ENCODE measurements at regions not wholly inside any gene's neighbourhood (a gene's known extent, or its start where the extent isn't known, plus 50 kb on each side); places are given as distances from the start of the nearest gene placed in this dataset.
"Not testable (repeated sequence)": the region's sequence is repeated elsewhere in the genome, so short reads cannot be mapped to it uniquely, and the experiment has no call there.

GRCh38 chr2:20499387-20499786, 52.5 kb downstream of the RHOB start:
- DNase-seq, result no peak

- DNase-seq, result no peak
Measured at GRCh38 chr2:20501974-20502373, 55.1 kb downstream of the RHOB start.

DNA sequence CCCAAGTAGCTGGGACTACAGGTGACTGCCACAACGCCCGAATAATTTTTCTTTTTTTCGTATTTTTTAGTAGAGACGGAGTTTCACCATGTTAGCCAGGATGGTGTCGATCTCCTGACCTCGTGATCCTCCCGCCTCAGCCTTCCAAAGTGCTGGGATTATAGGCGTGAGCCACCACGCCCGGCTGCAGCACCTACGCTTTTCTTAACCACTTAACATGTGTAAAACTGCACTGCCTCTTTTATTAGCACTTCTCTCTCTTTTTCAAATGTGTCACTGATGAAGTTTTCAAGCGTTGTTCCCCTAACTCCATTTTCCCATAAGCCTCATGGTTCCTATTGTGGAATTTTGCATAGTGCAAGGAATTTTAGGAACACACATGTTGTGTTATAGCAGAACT, 55.6 kb downstream of the RHOB start:
- not testable (repeated sequence) for DNase-seq

DNA sequence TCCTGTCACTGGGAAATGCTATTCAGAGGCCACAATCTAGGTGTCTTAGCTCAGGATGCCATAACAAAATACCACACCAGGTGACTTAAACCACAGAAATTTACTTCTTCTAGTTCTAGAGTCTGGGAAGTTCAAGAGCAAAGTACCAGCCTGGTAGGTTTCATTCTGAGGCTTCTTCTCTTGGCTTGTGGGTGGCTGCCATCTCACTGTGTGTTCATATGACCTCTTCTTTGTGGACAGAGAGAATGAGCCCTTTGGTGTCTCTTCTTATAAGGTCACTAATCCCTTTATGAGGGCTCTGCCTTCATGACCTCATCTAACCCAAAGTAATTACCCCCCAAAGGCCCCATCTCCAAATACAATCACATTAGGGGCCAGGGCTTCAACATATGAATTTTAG, 57.3 kb downstream of the RHOB start:
- no peak for DNase-seq

DNA sequence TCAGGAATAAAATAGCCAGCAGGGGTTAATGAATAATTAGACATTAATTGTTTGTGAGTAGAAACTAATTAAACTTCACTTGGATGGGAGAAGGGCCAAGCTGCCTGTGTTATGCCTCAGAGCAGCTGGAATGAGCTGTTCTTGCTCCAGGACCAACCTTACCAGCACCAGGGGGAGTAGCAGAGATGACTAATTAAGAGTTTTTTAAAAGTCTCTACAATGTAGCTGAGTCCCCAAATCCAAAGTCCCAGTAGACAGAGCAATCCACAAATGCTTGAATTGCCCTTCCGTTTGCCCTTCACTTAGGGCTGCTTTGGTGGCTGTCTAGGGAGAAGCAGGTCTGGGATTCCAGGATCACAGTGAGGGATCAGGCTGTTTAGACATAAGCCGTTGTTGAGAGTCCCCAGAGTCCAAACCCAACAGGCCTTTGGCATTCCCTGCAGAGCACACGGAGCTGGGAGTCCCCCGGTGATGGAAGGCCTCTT, 59.4 kb downstream of the RHOB start:
- DNase-seq, result no peak

- DNase-seq, result no peak
Measured at GRCh38 chr2:20507166-20507692, 60.4 kb downstream of the RHOB start.

DNA sequence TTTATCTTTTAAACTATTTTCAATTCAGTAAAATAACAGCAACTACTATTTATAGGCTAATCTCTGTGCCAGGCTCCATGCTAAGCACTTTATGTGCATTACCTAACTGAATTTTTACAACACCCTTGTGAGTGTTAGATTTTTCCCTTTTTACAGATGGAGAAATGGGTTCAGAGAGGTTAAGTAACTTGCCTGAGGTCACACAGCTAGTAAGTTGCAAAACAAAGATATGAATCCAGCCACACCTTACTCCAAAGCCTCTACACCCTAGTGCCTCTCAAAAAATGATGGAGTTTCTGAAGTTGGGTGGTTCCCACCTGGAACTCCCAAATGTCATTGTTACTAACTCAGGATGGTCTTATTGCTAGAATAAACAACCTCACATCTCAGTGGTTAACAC, 60.8 kb downstream of the RHOB start:
- no peak for DNase-seq

- DNase-seq, result no peak
Measured at GRCh38 chr2:20509301-20509769, 62.5 kb downstream of the RHOB start.

GRCh38 chr2:20509770-20510490, 63.1 kb downstream of the RHOB start:
- peak; percentile 86 to 98 for DNase-seq

DNA sequence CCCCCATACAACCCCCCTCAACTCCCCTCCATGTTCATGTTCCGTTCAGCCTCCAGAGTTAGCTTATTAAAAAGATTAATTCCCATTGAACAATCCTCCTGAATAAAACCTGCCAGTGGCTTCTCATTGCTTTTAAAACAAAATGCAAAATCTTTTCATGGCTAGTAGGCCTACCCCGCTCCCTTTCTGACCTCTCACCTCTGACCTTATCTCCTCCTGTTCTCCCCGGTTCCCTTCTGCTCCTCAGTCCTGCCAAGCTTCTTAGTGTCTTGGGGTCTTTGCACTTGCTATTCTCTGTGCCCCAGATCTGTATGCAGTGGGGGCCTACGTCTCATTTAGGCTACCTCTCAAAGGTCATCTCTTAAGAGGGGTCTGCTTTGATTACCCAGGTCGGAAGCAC, 64.3 kb downstream of the RHOB start:
- no peak for DNase-seq

DNA sequence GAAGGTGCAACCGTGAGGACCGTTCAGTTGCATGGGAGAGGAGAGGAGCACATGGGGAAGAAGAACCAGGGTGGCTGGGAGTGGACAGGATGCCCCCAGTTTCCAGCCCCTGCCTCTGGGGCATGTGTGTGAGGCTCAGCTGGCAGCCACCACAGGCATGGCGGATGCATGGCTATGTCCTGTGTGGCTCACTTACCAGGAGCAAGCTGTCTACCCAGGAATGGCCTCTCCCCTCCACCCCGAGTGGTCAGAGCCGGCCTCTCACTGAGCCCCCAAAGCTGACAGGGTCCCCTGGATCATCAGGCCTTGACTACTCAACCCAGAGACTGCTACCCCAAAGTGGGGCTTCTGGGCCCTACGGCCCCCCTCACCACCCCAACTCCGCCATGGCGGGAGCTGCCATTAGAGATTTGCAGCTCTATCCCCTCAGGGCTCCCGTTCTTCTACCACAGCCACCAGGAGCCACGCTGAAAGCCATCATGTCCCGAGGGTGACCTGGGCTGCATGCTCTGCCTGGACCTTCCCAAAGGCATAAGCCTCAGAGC, 65.3 kb downstream of the RHOB start:
- DNase-seq, result no peak

GRCh38 chr2:20513946-20514345, 67.1 kb downstream of the RHOB start:
- DNase-seq, result no peak

DNA sequence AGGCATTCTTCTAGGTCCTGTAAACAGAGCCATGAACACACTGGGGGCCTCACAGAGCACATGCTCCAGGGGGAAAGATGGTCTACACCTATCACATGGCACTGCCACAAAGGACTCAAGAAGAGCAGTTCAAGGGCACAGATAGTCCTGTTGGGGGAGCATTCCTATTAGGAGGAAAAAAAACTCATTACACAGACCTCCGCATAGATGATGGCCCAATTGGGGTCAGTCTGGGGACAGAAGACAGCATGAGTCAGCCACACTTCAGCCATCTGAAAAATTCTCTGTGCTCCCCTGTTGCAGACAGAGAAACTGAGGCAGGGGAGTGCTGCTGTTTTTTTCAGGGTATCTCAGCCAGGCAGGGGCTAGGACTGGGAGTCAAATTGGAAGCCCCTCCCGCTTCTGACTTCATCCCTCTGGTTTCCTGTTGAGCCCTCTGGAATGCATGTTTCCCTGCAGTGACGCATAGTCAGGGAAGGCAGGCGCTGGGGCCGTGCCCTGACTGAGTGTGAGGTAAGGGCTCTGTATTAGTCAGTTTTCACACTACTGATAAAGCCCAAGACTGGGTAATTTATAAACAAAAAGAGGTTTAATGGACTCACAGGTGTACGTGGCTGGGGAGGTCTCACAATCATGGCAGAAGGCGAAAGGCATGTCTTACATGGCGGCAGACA, 67.9 kb downstream of the RHOB start:
- no peak for DNase-seq

- no peak for DNase-seq
Measured at GRCh38 chr2:20515290-20516220, 68.7 kb downstream of the RHOB start.

DNA sequence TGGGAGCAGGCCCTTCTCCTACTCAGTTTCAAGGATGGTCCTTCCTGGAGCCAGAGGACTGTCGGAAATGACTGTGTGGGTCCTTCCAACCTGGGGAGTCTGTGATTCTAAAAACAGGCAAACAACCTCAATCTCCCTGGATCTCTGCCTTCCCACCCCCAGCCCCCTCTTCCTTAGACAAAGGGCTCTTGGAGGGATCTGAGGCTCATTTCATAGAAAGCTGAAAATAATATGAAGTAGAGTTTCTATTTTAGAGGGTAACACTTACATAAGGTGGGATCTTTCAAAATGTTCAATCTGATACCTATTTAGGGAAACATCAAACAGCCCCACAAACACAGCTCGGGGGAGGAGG, 69.4 kb downstream of the RHOB start:
- no peak for DNase-seq

- DNase-seq, result no peak
Measured at GRCh38 chr2:20516646-20517341, 69.9 kb downstream of the RHOB start.

GRCh38 chr2:20519309-20519708, 72.4 kb downstream of the RHOB start:
- no peak for DNase-seq

DNA sequence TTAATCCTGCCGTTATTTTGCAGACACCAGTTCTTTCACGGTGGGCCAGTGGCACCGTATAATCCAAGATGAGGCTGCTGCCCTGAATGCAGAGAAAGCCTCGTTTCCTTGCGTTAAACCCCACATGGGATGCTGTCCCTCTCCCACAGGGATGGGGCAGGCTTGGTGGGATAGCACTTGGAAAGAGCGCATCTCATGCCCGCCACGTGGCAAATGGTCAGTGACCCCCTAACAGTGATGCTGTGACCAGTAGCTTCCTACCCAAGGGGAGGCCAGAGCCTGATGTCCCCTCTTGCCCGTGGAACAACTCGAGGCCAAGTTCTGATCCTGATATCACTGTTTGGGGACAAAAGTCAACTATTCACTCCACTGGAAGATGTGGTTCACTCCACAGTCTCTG, 73.3 kb downstream of the RHOB start:
- no peak for DNase-seq

DNA sequence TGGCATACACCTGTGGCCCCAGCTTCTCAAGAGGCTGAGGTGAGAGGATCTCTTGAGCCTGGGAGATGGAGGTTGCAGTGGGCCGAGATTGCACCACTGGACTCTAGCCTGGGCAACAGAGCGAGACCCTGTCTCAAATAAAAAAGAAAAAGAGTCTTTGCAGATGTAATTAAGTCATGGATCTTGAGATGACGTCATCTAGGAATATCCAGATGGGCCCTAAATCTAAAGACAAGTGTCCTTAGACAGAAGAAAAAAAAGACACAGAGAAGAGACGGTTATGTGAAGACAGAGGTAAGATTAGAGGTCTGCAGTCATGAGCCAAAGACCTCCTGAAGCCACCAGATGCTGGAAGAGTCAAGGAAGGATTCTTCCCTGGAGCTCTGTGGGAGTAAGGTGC, 74.3 kb downstream of the RHOB start:
- DNase-seq, result no peak

DNA sequence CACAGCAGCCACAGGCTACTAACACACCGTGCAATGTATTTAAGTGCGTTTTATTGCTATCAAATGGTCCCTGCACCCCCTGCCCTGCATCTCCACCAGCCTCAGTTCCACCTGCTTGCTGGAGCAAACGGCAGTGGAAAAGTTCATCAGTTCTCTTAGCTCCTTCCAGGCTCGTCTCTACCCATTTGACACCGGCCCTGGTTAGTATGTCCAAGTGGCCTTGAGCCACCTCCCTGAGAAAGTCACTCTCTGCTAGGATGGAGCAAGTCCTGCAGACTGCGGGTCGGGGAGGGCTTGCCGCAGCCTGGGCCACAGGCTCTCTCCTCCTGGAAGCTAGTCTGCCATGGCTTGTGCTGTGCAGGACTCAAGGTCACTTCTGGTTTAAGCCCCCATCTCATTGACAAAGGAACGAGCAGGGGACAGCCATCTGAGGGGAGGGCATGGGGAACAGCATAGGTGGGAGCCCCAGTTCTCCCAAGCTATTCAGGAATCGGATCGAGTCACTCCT, 74.9 kb downstream of the RHOB start:
- DNase-seq, result no peak

GRCh38 chr2:20523073-20523798, 76.4 kb downstream of the RHOB start:
- no peak for DNase-seq

All from NCI-H187 (cell line).